ENCODE measurements at regions not wholly inside any gene's neighbourhood (a gene's known extent, or its start where the extent isn't known, plus 50 kb on each side); places are given as distances from the start of the nearest gene placed in this dataset.
"Not testable (repeated sequence)": the region's sequence is repeated elsewhere in the genome, so short reads cannot be mapped to it uniquely, and the experiment has no call there.

GRCh38 chr1:64363111-64363510, 106.8 kb upstream of the CACHD1 start:
- DNase-seq, result no peak

GRCh38 chr1:64363616-64364015, 106.3 kb upstream of the CACHD1 start:
- no peak for DNase-seq

- no peak for DNase-seq
These were observed 103.1 kb upstream of the CACHD1 start for GRCh38 chr1:64366821-64367220.

GRCh38 chr1:64368344-64368743, 101.6 kb upstream of the CACHD1 start:
- DNase-seq, result no peak

GRCh38 chr1:64378826-64379225, 91.1 kb upstream of the CACHD1 start:
- no peak for DNase-seq

GRCh38 chr1:64387389-64388285, 82.3 kb upstream of the CACHD1 start:
- no peak for DNase-seq

- no peak for DNase-seq
These were observed 81.6 kb upstream of the CACHD1 start for GRCh38 chr1:64388336-64388735.

- DNase-seq, result no peak
These were observed 77.8 kb upstream of the CACHD1 start for GRCh38 chr1:64392109-64392508.

GRCh38 chr1:64393790-64394189, 76.1 kb upstream of the CACHD1 start:
- DNase-seq, result no peak

GRCh38 chr1:64396817-64397216, 73.1 kb upstream of the CACHD1 start:
- DNase-seq, result no peak

GRCh38 chr1:64397541-64397940, 72.4 kb upstream of the CACHD1 start:
- DNase-seq, result no peak

- DNase-seq, result no peak
These were observed 71.0 kb upstream of the CACHD1 start for GRCh38 chr1:64398936-64399335.

GRCh38 chr1:64401285-64401684, 68.6 kb upstream of the CACHD1 start:
- DNase-seq, result no peak

- no peak for DNase-seq
These were observed 66.6 kb upstream of the CACHD1 start for GRCh38 chr1:64403331-64403730.

- no peak for DNase-seq
These were observed 65.7 kb upstream of the CACHD1 start for GRCh38 chr1:64404202-64404601.

- DNase-seq, result no peak
These were observed 64.1 kb upstream of the CACHD1 start for GRCh38 chr1:64405833-64406232.

GRCh38 chr1:64410217-64410616, 59.7 kb upstream of the CACHD1 start:
- DNase-seq, result no peak

GRCh38 chr1:64414855-64415546, 54.9 kb upstream of the CACHD1 start:
- not testable (repeated sequence) for DNase-seq

- DNase-seq, result no peak
These were observed 52.1 kb upstream of the CACHD1 start for GRCh38 chr1:64417803-64418202.

All from OCI-M1 (cell line).